HFF-Myc (cell line): ENCODE measurements at regions not wholly inside any gene's neighbourhood (a gene's known extent, or its start where the extent isn't known, plus 50 kb on each side); places are given as distances from the start of the nearest gene placed in this dataset.

Source experiments
- DNase-seq: peaks from one replicate; pipeline ENCODE4 v3.0.0-alpha.2; 2011; ENCODE audit warnings: low read depth; ENCODE audit errors: extremely low read depth
- H3K4me3 ChIP-seq: replicated peaks from 2 replicates; pipeline ENCODE4 v1.5.1; 2011; ENCODE audit warnings: low read depth, mild to moderate bottlenecking, control low read depth, low read length
- CTCF ChIP-seq: IDR thresholded peaks from 2 replicates; pipeline ENCODE4 v1.5.1; 2012; ENCODE audit warnings: mild to moderate bottlenecking, low read depth, low read length, control low read depth; ENCODE audit errors: missing control alignments

- DNase-seq = no peak
- H3K4me3 ChIP-seq = no peak overlapping the region
- no peak for TF ChIP-seq CTCF
These were observed 703.1 kb upstream of the VRK2 start for GRCh38 chr2:57343391-57344006.

- TF ChIP-seq CTCF = no peak
- no peak overlapping the region for H3K4me3 ChIP-seq
- no peak for DNase-seq
These were observed 678.4 kb upstream of the VRK2 start for GRCh38 chr2:57368190-57368589.

GRCh38 chr2:57370882-57371585 is 675.6 kb upstream of the VRK2 start:
- no peak for DNase-seq
- TF ChIP-seq CTCF = no peak

GRCh38 chr2:57372237-57372984 is 674.2 kb upstream of the VRK2 start:
- no peak for TF ChIP-seq CTCF
- H3K4me3 ChIP-seq = no peak overlapping the region
- DNase-seq = no peak

More at GRCh38 chr2:57370882-57371585, 675.6 kb upstream of the VRK2 start:
- no peak overlapping the region for H3K4me3 ChIP-seq

GRCh38 chr2:57373530-57373929 is 673.1 kb upstream of the VRK2 start:
- no peak for TF ChIP-seq CTCF
- DNase-seq = peak; percentile 1

GRCh38 chr2:57376985-57377384 is 669.6 kb upstream of the VRK2 start:
- TF ChIP-seq CTCF = no peak
- no peak overlapping the region for H3K4me3 ChIP-seq
- DNase-seq = no peak

More at GRCh38 chr2:57373530-57373929, 673.1 kb upstream of the VRK2 start:
- no peak overlapping the region for H3K4me3 ChIP-seq
